Nephron (organoid): ENCODE measurements at regions not wholly inside any gene's neighbourhood (a gene's known extent, or its start where the extent isn't known, plus 50 kb on each side); places are given as distances from the start of the nearest gene placed in this dataset.

Source experiments
- H3K27ac Mint-ChIP-seq, 3 experiments: 2 replicates each; pipeline ENCODE4 v1.8.0; 2020; ENCODE audit warnings: mixed read lengths in 3 of 3, mild to moderate bottlenecking in 2 of 3, moderate library complexity in 1 of 3
- H3K27me3 Mint-ChIP-seq: 2 replicates; pipeline ENCODE4 v1.8.0; 2021; ENCODE audit warnings: low read depth, mild to moderate bottlenecking, moderate library complexity, mixed read lengths
- H3K36me3 Mint-ChIP-seq: 2 replicates; pipeline ENCODE4 v1.8.0; 2020; ENCODE audit warnings: low read depth, mixed read lengths
- H3K4me1 Mint-ChIP-seq: 2 replicates; pipeline ENCODE4 v1.8.0; 2020; ENCODE audit warnings: mixed read lengths
- H3K4me3 Mint-ChIP-seq, 3 experiments: 2 replicates each; pipeline ENCODE4 v1.8.0; 2020; ENCODE audit warnings: mild to moderate bottlenecking in 3 of 3, mixed read lengths in 3 of 3, moderate library complexity in 2 of 3
- H3K9me3 Mint-ChIP-seq: 2 replicates; pipeline ENCODE4 v1.8.0; 2020; ENCODE audit warnings: mixed read lengths
- TF ChIP-seq, protein P1 (sequence below), 3 experiments: fragments of 200-600 bp; sonication (generic); IDR thresholded peaks; one replicate each; pipeline ENCODE4 v1.5.0; 2021; ENCODE audit warnings: antibody characterized with exemption in 3 of 3; ENCODE audit not compliant: unreplicated experiment in 3 of 3

DNA sequence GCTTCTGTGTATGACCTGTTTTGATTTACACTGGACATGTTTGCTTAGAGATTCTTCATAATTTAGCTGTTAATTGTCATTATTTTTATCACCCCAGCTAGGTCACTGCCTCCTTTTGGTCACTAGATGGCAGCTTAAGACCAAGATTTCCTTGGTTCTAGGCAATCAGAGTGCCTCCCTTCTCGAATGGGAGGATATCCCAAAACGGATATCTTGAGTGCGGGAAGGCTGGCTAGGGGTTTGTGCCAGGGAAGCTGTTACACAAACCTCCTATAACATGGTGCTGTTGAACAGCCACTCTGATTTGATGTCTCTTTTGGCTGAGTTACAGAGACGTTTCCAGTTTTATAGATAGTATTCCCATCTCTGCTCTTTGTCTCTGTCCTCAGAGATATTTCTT lies 283.5 kb downstream of the S1PR1 start:
- no peak overlapping the region for H3K4me3 Mint-ChIP-seq
- H3K4me1 Mint-ChIP-seq, result peaks cover 7% of the 10 kb centered on the region
- no peaks in the 10 kb centered on the region for H3K27me3 Mint-ChIP-seq
- no peaks in the 10 kb centered on the region for H3K36me3 Mint-ChIP-seq
- peaks cover 3% of the 10 kb centered on the region for H3K9me3 Mint-ChIP-seq
- TF ChIP-seq, protein P1, sequence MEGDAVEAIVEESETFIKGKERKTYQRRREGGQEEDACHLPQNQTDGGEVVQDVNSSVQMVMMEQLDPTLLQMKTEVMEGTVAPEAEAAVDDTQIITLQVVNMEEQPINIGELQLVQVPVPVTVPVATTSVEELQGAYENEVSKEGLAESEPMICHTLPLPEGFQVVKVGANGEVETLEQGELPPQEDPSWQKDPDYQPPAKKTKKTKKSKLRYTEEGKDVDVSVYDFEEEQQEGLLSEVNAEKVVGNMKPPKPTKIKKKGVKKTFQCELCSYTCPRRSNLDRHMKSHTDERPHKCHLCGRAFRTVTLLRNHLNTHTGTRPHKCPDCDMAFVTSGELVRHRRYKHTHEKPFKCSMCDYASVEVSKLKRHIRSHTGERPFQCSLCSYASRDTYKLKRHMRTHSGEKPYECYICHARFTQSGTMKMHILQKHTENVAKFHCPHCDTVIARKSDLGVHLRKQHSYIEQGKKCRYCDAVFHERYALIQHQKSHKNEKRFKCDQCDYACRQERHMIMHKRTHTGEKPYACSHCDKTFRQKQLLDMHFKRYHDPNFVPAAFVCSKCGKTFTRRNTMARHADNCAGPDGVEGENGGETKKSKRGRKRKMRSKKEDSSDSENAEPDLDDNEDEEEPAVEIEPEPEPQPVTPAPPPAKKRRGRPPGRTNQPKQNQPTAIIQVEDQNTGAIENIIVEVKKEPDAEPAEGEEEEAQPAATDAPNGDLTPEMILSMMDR (IDR thresholded peaks at IDR 0.05; ENCODE audit: unreplicated experiment in 3 of 3), result peak; percentile 65 to 88 (median 84)
- peak overlapping the region in 2 of 3 experiments; percentile 16 to 37 for H3K27ac Mint-ChIP-seq

DNA sequence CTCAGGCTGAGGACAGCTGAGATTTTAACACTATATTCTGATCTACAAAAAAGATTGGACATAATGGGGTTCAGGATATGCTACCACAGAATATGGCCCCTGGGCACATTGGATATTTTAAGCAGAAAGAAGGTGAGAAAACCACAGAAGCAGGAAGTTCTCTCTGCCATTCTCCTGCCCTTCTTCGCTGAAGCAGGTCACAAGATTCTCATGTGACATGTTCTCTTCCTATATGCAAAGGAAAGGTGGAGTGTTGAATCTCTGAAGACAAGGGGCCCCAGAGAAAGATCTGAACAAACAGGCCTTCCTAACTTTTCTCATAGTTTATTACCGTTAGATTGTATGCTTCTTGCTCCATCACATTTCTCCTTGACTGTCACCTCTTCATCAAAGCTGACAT lies 285.7 kb downstream of the S1PR1 start:
- H3K36me3 Mint-ChIP-seq, result no peaks in the 10 kb centered on the region
- H3K9me3 Mint-ChIP-seq, result peaks cover 2% of the 10 kb centered on the region
- TF ChIP-seq, protein P1 (IDR thresholded peaks at IDR 0.05; ENCODE audit: unreplicated experiment in 3 of 3), result no peak
- H3K4me1 Mint-ChIP-seq, result peaks cover 7% of the 10 kb centered on the region
- H3K27ac Mint-ChIP-seq, result no peak overlapping the region
- no peak overlapping the region for H3K4me3 Mint-ChIP-seq
- no peaks in the 10 kb centered on the region for H3K27me3 Mint-ChIP-seq

DNA sequence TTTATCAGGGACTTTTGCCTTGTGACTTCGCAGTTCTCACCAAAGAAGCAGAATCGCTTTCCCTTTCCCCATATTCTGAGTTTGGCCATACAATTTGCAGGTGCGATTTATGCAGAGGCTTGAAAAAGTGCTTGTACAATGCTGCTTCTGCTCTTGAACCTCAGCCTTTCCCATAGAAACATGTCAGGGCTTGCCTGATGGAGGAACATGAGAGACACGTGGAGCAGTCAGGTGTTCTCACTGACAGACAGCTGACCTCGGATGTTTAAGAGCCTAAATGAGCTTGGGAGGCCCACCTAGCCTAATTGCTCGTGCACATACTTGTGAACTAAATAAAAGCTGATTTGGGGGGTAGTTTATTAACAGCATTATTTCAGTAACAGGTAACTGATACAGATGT lies 290.0 kb downstream of the S1PR1 start:
- Mint-ChIP-seq H3K9me3 (no peaks in the 10 kb centered on the region), H3K36me3 (no peaks in the 10 kb centered on the region)

DNA sequence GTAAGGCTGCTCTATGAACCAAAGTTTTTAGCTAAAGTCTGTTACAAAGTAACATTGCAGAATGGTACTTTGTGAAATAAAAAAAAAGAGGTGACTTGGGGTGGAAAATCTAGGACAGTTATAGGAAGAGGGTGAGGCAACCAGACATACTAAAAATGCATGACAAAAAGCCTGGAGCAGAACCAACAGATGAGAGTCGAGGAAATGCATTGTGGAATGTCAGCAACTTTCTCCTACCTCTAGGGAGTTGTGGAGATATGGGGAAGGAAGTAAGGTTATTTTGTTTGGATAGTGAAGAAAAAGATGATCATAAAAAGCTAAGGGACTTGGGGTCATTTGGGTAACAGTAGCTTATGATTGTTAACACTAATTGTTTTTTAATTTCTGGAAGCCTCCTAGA lies 295.6 kb downstream of the S1PR1 start:
- Mint-ChIP-seq H3K4me1 (no peaks in the 10 kb centered on the region), H3K27ac (no peak overlapping the region)

More for the DNA sequence above, 290.0 kb downstream of the S1PR1 start:
- no peak overlapping the region for H3K4me3 Mint-ChIP-seq
- H3K27ac Mint-ChIP-seq, result no peak overlapping the region
- peaks cover 3% of the 10 kb centered on the region for H3K4me1 Mint-ChIP-seq
- TF ChIP-seq, protein P1 (IDR thresholded peaks at IDR 0.05; ENCODE audit: unreplicated experiment in 3 of 3), result no peak
- no peaks in the 10 kb centered on the region for H3K27me3 Mint-ChIP-seq

DNA sequence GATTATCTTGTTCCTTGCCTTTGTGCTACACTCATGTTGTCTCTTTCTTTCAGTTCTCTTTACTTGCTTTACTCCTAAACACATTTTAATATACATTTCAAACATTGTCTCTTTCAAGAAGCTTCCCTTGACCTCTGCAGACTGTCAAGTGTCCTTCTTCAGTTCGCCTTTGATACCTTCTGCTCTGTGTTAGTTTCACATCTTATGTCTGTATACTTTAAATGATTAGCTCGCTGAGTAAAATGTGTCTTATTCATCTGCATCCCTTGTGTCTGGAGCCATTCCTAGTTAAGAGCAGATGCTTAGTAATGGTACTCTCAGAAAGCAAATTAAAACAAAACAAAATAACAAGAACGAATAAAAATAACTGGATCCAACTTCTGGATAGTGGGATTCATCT lies 303.3 kb downstream of the S1PR1 start:
- no peak overlapping the region for H3K27ac Mint-ChIP-seq
- H3K36me3 Mint-ChIP-seq, result no peaks in the 10 kb centered on the region
- no peaks in the 10 kb centered on the region for H3K4me1 Mint-ChIP-seq
- H3K27me3 Mint-ChIP-seq, result no peaks in the 10 kb centered on the region
- TF ChIP-seq, protein P1 (IDR thresholded peaks at IDR 0.05; ENCODE audit: unreplicated experiment in 3 of 3), result no peak
- H3K4me3 Mint-ChIP-seq, result no peak overlapping the region
- H3K9me3 Mint-ChIP-seq, result no peaks in the 10 kb centered on the region

More for the DNA sequence above, 295.6 kb downstream of the S1PR1 start:
- TF ChIP-seq, protein P1 (IDR thresholded peaks at IDR 0.05; ENCODE audit: unreplicated experiment in 3 of 3), result no peak
- no peaks in the 10 kb centered on the region for H3K9me3 Mint-ChIP-seq
- H3K36me3 Mint-ChIP-seq, result no peaks in the 10 kb centered on the region
- H3K27me3 Mint-ChIP-seq, result no peaks in the 10 kb centered on the region
- H3K4me3 Mint-ChIP-seq, result no peak overlapping the region

DNA sequence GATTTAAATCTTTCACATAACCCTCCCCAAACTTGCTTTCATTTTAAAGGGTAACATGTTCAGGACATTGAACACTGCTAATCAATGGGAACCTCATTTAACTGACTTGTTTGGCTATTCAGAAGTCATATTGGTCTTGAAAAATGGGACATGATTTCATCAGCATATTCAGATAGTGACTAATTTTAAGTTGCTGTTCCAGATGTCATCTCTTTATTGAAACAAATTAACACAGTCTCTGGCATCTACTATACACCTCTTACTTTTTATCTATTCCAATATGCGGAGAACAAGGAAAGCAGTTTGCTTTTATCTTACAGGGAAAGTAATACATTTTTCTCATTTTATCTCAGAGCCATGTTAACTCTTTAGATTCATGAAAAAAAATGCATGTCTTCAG lies 310.1 kb downstream of the S1PR1 start:
- Mint-ChIP-seq H3K27ac (no peak overlapping the region), H3K36me3 (no peaks in the 10 kb centered on the region), H3K4me3 (no peak overlapping the region), H3K27me3 (no peaks in the 10 kb centered on the region), H3K4me1 (no peaks in the 10 kb centered on the region), H3K9me3 (no peaks in the 10 kb centered on the region)
- TF ChIP-seq, protein P1 (IDR thresholded peaks at IDR 0.05; ENCODE audit: unreplicated experiment in 3 of 3), result no peak
